Trophoblast cell (in vitro differentiated cells and primary cell): ENCODE measurements at regions not wholly inside any gene's neighbourhood (a gene's known extent, or its start where the extent isn't known, plus 50 kb on each side); places are given as distances from the start of the nearest gene placed in this dataset.

Experiments
- DNase-seq, 2 donors: peaks; one replicate each; pipeline ENCODE4 v3.0.0-alpha.2; 2016
- H2AFZ ChIP-seq: 2 replicates; pipeline ENCODE4 v1.6.1; 2013; ENCODE audit warnings: low read length, moderate library complexity, mild to moderate bottlenecking; ENCODE audit not compliant: insufficient read depth, poor library complexity
- H2AK5ac ChIP-seq: 2 replicates; pipeline ENCODE4 v1.6.1; 2013; ENCODE audit warnings: mild to moderate bottlenecking, low read length
- H2BK120ac ChIP-seq: 2 replicates; pipeline ENCODE4 v1.6.1; 2013; ENCODE audit warnings: low read length, mild to moderate bottlenecking, moderate library complexity; ENCODE audit not compliant: insufficient read depth, poor library complexity
- H2BK12ac ChIP-seq: 2 replicates; pipeline ENCODE4 v1.6.1; 2013; ENCODE audit warnings: mild to moderate bottlenecking, low read length, moderate library complexity
- H2BK5ac ChIP-seq: 2 replicates; pipeline ENCODE4 v1.6.1; 2013; ENCODE audit warnings: low read length, low read depth, moderate library complexity, mild to moderate bottlenecking; ENCODE audit not compliant: poor library complexity
- H3K14ac ChIP-seq: 2 replicates; pipeline ENCODE4 v1.6.1; 2013; ENCODE audit warnings: mild to moderate bottlenecking, low read length
- H3K18ac ChIP-seq: 2 replicates; pipeline ENCODE4 v1.6.1; 2013; ENCODE audit warnings: mild to moderate bottlenecking, low read length
- H3K23ac ChIP-seq: 2 replicates; pipeline ENCODE4 v1.6.1; 2013; ENCODE audit warnings: low read length
- H3K27ac ChIP-seq: 2 replicates; pipeline ENCODE4 v1.5.1; 2013; ENCODE audit warnings: low read depth, mild to moderate bottlenecking, inconsistent platforms, low read length, moderate library complexity
- H3K27me3 ChIP-seq: 2 replicates; pipeline ENCODE4 v1.6.1; 2013; ENCODE audit warnings: inconsistent platforms, mild to moderate bottlenecking, low read length, moderate library complexity; ENCODE audit not compliant: insufficient read depth
- H3K36me3 ChIP-seq, 2 experiments: 1 replicate in 1 of 2; 2 replicates in 1 of 2; pipeline ENCODE4 v1.6.1; 2013; ENCODE audit warnings: low read length in 2 of 2, mild to moderate bottlenecking in 2 of 2, moderate library complexity in 1 of 2; ENCODE audit not compliant: insufficient read depth in 2 of 2, control insufficient read depth in 1 of 2
- H3K4ac ChIP-seq: 2 replicates; pipeline ENCODE4 v1.6.1; 2013; ENCODE audit warnings: low read depth, mild to moderate bottlenecking, low read length, moderate library complexity
- H3K4me1 ChIP-seq, 2 experiments: 1 replicate in 1 of 2; 2 replicates in 1 of 2; pipeline ENCODE4 v1.6.1; 2013; ENCODE audit warnings: low read length in 2 of 2, mild to moderate bottlenecking in 2 of 2, moderate library complexity in 1 of 2; ENCODE audit not compliant: insufficient read depth in 2 of 2, control insufficient read depth in 1 of 2
- H3K4me2 ChIP-seq: 2 replicates; pipeline ENCODE4 v1.6.1; 2013; ENCODE audit warnings: inconsistent platforms, mild to moderate bottlenecking, low read length, moderate library complexity
- H3K4me3 ChIP-seq: 2 replicates; pipeline ENCODE4 v1.5.1; 2013; ENCODE audit warnings: mild to moderate bottlenecking, low read depth, low read length, inconsistent platforms
- H3K79me1 ChIP-seq: one replicate; pipeline ENCODE4 v1.6.1; 2013; ENCODE audit warnings: low read length
- H3K79me2 ChIP-seq: 2 replicates; pipeline ENCODE4 v1.6.1; 2013; ENCODE audit warnings: low read length, mild to moderate bottlenecking; ENCODE audit not compliant: control insufficient read depth, insufficient read depth, poor library complexity
- H3K9ac ChIP-seq: 2 replicates; pipeline ENCODE4 v1.6.1; 2013; ENCODE audit warnings: mild to moderate bottlenecking, low read length
- H3K9me3 ChIP-seq: 2 replicates; pipeline ENCODE4 v1.6.1; 2013; ENCODE audit warnings: low read depth, mild to moderate bottlenecking, control low read depth, inconsistent platforms, low read length; ENCODE audit not compliant: insufficient read depth
- H4K12ac ChIP-seq: 2 replicates; pipeline ENCODE4 v1.6.1; 2013; ENCODE audit warnings: low read depth, mild to moderate bottlenecking, low read length, moderate library complexity
- H4K8ac ChIP-seq: 2 replicates; pipeline ENCODE4 v1.6.1; 2013; ENCODE audit warnings: low read depth, mild to moderate bottlenecking, low read length, moderate library complexity
- H4K91ac ChIP-seq: one replicate; pipeline ENCODE4 v1.6.1; 2013; ENCODE audit warnings: low read depth, mild to moderate bottlenecking, low read length, moderate library complexity
- WGBS: extraction: QIAGEN DNeasy Blood & Tissue Kit; methylation state at CpG from one replicate; pipeline ENCODE4 v1.1.7; 2013; ENCODE audit warnings: missing lambda C conversion rate; ENCODE audit not compliant: insufficient read length, insufficient coverage; ENCODE audit errors: extremely low coverage; 5-methylcytosine and 5-hydroxymethylcytosine counted together

- no peak overlapping the region for H3K4me3 ChIP-seq
- no peak for DNase-seq
- H4K8ac ChIP-seq = no peak overlapping the region
- no peaks in the 10 kb centered on the region for H3K27me3 ChIP-seq
- no peak overlapping the region for H2AK5ac ChIP-seq
- H2BK120ac ChIP-seq = no peak overlapping the region
- no peaks in the 10 kb centered on the region for H3K4me1 ChIP-seq
- no peaks in the 10 kb centered on the region for H3K79me1 ChIP-seq
- no peak overlapping the region for H3K9ac ChIP-seq
- no peak overlapping the region for H2BK12ac ChIP-seq
- H3K4ac ChIP-seq = no peak overlapping the region
- H3K18ac ChIP-seq = no peak overlapping the region
- WGBS = no CpG with 5 or more reads among the region's 9 CpGs
- no peak overlapping the region for H3K27ac ChIP-seq
- no peak overlapping the region for H2BK5ac ChIP-seq
- H3K79me2 ChIP-seq = no peaks in the 10 kb centered on the region
- no peaks in the 10 kb centered on the region for H3K36me3 ChIP-seq
- H3K4me2 ChIP-seq = no peak overlapping the region
- no peaks in the 10 kb centered on the region for H3K9me3 ChIP-seq
- no peak overlapping the region for H4K91ac ChIP-seq
- H3K23ac ChIP-seq = no peak overlapping the region
- H2AFZ ChIP-seq = no peak overlapping the region
- H4K12ac ChIP-seq = no peak overlapping the region
- H3K14ac ChIP-seq = no peak overlapping the region
Measured at GRCh38 chr5:3715062-3715461, 119.4 kb downstream of the IRX1 start.

- H3K79me1 ChIP-seq = no peaks in the 10 kb centered on the region
- no peak overlapping the region for H4K8ac ChIP-seq
- no peak overlapping the region for H2BK120ac ChIP-seq
- no peak overlapping the region for H3K27ac ChIP-seq
- H3K9me3 ChIP-seq = no peaks in the 10 kb centered on the region
- no peak overlapping the region for H2BK5ac ChIP-seq
- H2AK5ac ChIP-seq = no peak overlapping the region
- no peaks in the 10 kb centered on the region for H3K4me1 ChIP-seq
- no peak overlapping the region for H2BK12ac ChIP-seq
- no peaks in the 10 kb centered on the region for H3K36me3 ChIP-seq
- no peaks in the 10 kb centered on the region for H3K27me3 ChIP-seq
- H3K23ac ChIP-seq = no peak overlapping the region
- WGBS = no CpG with 5 or more reads among the region's 8 CpGs
- no peak overlapping the region for H3K14ac ChIP-seq
- no peak overlapping the region for H3K9ac ChIP-seq
- H3K4me2 ChIP-seq = no peak overlapping the region
- no peak overlapping the region for H3K4ac ChIP-seq
- no peak overlapping the region for H4K91ac ChIP-seq
- H4K12ac ChIP-seq = no peak overlapping the region
- DNase-seq = no peak
- H3K18ac ChIP-seq = no peak overlapping the region
- H3K79me2 ChIP-seq = no peaks in the 10 kb centered on the region
- no peak overlapping the region for H3K4me3 ChIP-seq
- H2AFZ ChIP-seq = no peak overlapping the region
Measured at GRCh38 chr5:3729631-3730030, 134.0 kb downstream of the IRX1 start.

DNA sequence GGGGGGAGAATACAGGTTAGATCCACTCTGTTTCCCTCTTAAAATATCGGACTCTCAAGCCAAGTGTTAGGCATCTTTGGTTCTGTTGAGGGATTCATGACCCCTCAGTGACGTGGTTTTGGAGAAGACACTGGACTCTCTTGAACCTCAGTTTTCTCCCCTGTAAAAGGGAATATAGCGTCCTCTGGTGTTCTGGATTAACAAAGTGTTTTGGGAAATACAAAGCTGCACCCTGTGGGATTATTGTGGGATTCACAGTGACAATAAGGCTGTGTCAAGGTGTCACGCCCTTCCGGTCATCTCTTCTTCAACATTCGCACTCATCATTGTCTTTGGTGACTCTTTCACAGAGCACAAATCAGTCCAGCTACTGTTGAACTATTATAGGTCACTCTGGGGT, 139.0 kb downstream of the IRX1 start:
- H3K27me3 ChIP-seq = no peaks in the 10 kb centered on the region
- H3K27ac ChIP-seq = no peak overlapping the region
- H3K23ac ChIP-seq = no peak overlapping the region
- H3K9ac ChIP-seq = no peak overlapping the region
- H4K91ac ChIP-seq = no peak overlapping the region
- H4K8ac ChIP-seq = no peak overlapping the region
- no peak overlapping the region for H3K4me2 ChIP-seq
- H3K4me1 ChIP-seq = peaks cover 2 to 3% of the 10 kb centered on the region in 2 experiments
- H3K79me1 ChIP-seq = no peaks in the 10 kb centered on the region
- no peak overlapping the region for H2BK5ac ChIP-seq
- no peak overlapping the region for H2AK5ac ChIP-seq
- no peak for DNase-seq
- H2AFZ ChIP-seq = no peak overlapping the region
- no peak overlapping the region for H3K4ac ChIP-seq
- H3K79me2 ChIP-seq = no peaks in the 10 kb centered on the region
- no peak overlapping the region for H2BK12ac ChIP-seq
- no peak overlapping the region for H2BK120ac ChIP-seq
- H3K9me3 ChIP-seq = no peaks in the 10 kb centered on the region
- no peak overlapping the region for H3K18ac ChIP-seq
- no peak overlapping the region for H3K4me3 ChIP-seq
- WGBS = no CpG with 5 or more reads among the region's 6 CpGs
- H4K12ac ChIP-seq = no peak overlapping the region
- no peak overlapping the region for H3K14ac ChIP-seq
- H3K36me3 ChIP-seq = no peaks in the 10 kb centered on the region

DNA sequence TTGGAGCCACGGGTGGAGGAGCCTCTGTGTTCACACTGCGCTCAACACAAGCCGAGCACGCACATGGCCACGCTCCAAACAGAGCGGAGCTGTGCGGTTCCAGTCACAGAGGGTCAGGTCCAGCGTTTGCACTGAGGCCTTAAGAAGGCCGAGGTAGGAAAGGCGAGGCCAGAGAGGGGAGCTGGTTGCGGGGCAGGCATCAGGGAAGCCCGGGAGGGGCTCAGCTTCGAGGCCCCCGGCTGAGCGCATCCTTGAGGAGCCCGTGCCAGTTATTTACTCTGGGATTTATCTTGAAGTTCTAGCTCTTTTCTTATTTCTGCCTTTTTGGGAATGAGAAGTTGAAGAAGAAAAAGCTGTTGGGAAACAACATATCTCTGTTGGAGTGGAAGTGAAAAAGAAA, 140.8 kb downstream of the IRX1 start:
- no peak overlapping the region for H3K4me2 ChIP-seq
- no CpG with 5 or more reads among the region's 16 CpGs for WGBS

More for the DNA sequence above, 140.8 kb downstream of the IRX1 start:
- no peaks in the 10 kb centered on the region for H3K79me2 ChIP-seq
- H4K8ac ChIP-seq = no peak overlapping the region
- H3K4ac ChIP-seq = no peak overlapping the region
- H3K23ac ChIP-seq = no peak overlapping the region
- no peak overlapping the region for H2AFZ ChIP-seq
- no peak overlapping the region for H3K4me3 ChIP-seq
- H3K27me3 ChIP-seq = no peaks in the 10 kb centered on the region
- no peak overlapping the region for H3K14ac ChIP-seq
- peaks cover 2 to 3% of the 10 kb centered on the region in 2 experiments for H3K4me1 ChIP-seq
- H3K9ac ChIP-seq = no peak overlapping the region
- H3K18ac ChIP-seq = no peak overlapping the region
- no peak overlapping the region for H3K27ac ChIP-seq
- no peak overlapping the region for H2BK120ac ChIP-seq
- H3K36me3 ChIP-seq = no peaks in the 10 kb centered on the region
- H2BK12ac ChIP-seq = no peak overlapping the region
- H3K9me3 ChIP-seq = no peaks in the 10 kb centered on the region
- no peaks in the 10 kb centered on the region for H3K79me1 ChIP-seq
- no peak overlapping the region for H4K91ac ChIP-seq
- H2BK5ac ChIP-seq = no peak overlapping the region
- H4K12ac ChIP-seq = no peak overlapping the region
- H2AK5ac ChIP-seq = no peak overlapping the region
- DNase-seq = no peak
